ENCODE measurements at regions not wholly inside any gene's neighbourhood (a gene's known extent, or its start where the extent isn't known, plus 50 kb on each side); places are given as distances from the start of the nearest gene placed in this dataset.

DNA sequence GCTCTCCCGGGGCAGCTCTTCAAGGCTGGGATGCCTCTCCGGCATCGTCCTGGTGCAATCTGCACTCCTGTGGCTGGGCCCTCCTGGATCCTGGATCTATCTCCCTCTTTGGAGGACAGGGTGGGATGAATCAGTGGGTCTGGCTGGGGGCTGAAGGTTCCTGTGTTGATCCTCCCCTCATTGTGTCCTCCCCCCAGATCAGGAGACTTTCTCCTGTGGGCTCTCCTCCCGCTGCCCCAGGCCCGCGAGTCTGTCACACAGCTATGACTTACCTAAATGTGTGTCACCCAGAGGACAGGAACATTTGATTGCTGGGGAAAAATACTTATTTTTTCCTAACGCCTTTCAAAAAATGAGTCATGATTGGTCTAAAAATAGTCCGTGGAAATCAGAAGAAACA is 106.8 kb upstream of the NECTIN1 start:
- DNase-seq (ENCODE audit: low read depth, low spot score) (no peak), ATAC-seq (no peak), FAIRE-seq (no peak)
- 12% methylated on average over 7 of the region's 8 CpGs for WGBS (ENCODE audit: insufficient coverage, insufficient replicate concordance, low lambda C conversion rate, missing lambda C conversion rate)
- Histone ChIP-seq H3K4me1 (ENCODE audit: control insufficient read depth, insufficient read depth, low read length) (no peaks in the 10 kb centered on the region), H3K79me2 (ENCODE audit: control insufficient read depth, insufficient read depth, low read length) (no peaks in the 10 kb centered on the region), H3K9ac (ENCODE audit: control insufficient read depth, insufficient read depth, low read length) (no peak overlapping the region), H3K27ac (ENCODE audit: control insufficient read depth, insufficient read depth) (no peak overlapping the region), H2AFZ (ENCODE audit: control insufficient read depth, low read depth, low read length) (no peak overlapping the region), H3K4me3 (no peak overlapping the region), H4K20me1 (ENCODE audit: control insufficient read depth, insufficient read depth) (no peaks in the 10 kb centered on the region), H3K9me3 (replicated peaks; ENCODE audit: control insufficient read depth, insufficient read depth, low read length) (no peaks in the 10 kb centered on the region; the same call in 2 of the 3 replicates), H3K4me2 (ENCODE audit: control insufficient read depth, insufficient read depth) (no peak overlapping the region), H3K36me3 (ENCODE audit: control insufficient read depth in 2 of 2, insufficient read depth in 2 of 2, low read length in 1 of 2) (no peaks in the 10 kb centered on the region), H3K27me3 (replicated peaks in 1 of 2; ENCODE audit: control insufficient read depth in 2 of 2, insufficient read depth in 2 of 2, low read length in 1 of 2) (0 out of 4 replicates have a peak, but pooled peaks cover 0 to 2% of the 10 kb centered on the region in 2 experiments)
- ChIA-PET POLR2A (interaction anchor here (0.6 kb wide), 1 partner anchor 162 kb away, joined by 3 read pairs; no protein-coding TSS in a partner anchor), SMC1A (ENCODE audit: uncharacterized antibody, unreplicated experiment) (interaction anchor here (1.0 kb wide), 1 partner anchor 11 kb away, joined by 3 read pairs; no protein-coding TSS in a partner anchor), RAD21 (ENCODE audit: unreplicated experiment) (no interaction called here), CTCF (no interaction called here)
- in situ Hi-C loops (cut with MboI), result no loop called here
- intact Hi-C loops (cut with micrococcal nuclease; ENCODE audit: unreplicated experiment), result no loop called here
- BruUV-seq (replicated peaks), result no TSS peak
- no peak for TF ChIP-seq RB1 (IDR thresholded peaks at IDR 0.05; ENCODE audit: borderline replicate concordance)
- no peak for TF ChIP-seq ZBTB40 (IDR thresholded peaks at IDR 0.05; ENCODE audit: borderline replicate concordance)
- no peak for TF ChIP-seq KAT2A (conservative IDR thresholded peaks at IDR 0.05; ENCODE audit: control insufficient read depth, low read depth, low read length)
- no peak for TF ChIP-seq NR2F1 (conservative IDR thresholded peaks at IDR 0.05)
- no peak for TF ChIP-seq ETV6 (conservative IDR thresholded peaks at IDR 0.05 in 1 of 2, IDR thresholded peaks at IDR 0.05 in 1 of 2; ENCODE audit: borderline replicate concordance in 1 of 2, low read depth in 1 of 2)
- no peak for TF ChIP-seq GATAD2B (conservative IDR thresholded peaks at IDR 0.05; ENCODE audit: low read depth)
- no peak for TF ChIP-seq HSF1 (IDR thresholded peaks at IDR 0.05; ENCODE audit: low read depth, low read length)
- TF ChIP-seq ZZZ3 (IDR thresholded peaks at IDR 0.05; ENCODE audit: control insufficient read depth, insufficient read length, low read depth), result no peak
- no peak for TF ChIP-seq KDM1A (IDR thresholded peaks at IDR 0.05; ENCODE audit: borderline replicate concordance)
- no peak for TF ChIP-seq ZNF274 (IDR thresholded peaks at IDR 0.05; ENCODE audit: insufficient read depth, insufficient read length)
- TF ChIP-seq, protein P1, sequence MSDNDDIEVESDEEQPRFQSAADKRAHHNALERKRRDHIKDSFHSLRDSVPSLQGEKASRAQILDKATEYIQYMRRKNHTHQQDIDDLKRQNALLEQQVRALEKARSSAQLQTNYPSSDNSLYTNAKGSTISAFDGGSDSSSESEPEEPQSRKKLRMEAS (IDR thresholded peaks at IDR 0.05; ENCODE audit: low read depth, low read length), result no peak
- TF ChIP-seq WRNIP1 (IDR thresholded peaks at IDR 0.05; ENCODE audit: borderline replicate concordance, low read depth, low read length), result no peak
- TF ChIP-seq NR2C1 (IDR thresholded peaks at IDR 0.05), result no peak
- TF ChIP-seq NR2C2 (IDR thresholded peaks at IDR 0.05; ENCODE audit: borderline replicate concordance, control insufficient read depth, insufficient read length, low read depth), result no peak
- TF ChIP-seq EP300 (IDR thresholded peaks at IDR 0.05; ENCODE audit: borderline replicate concordance in 1 of 2, control insufficient read depth in 1 of 2, low read depth in 2 of 2, low read length in 2 of 2), result no peak
- no peak for TF ChIP-seq POU2F2 (IDR thresholded peaks at IDR 0.05; ENCODE audit: borderline replicate concordance, low read depth, low read length)
- no peak for TF ChIP-seq RFX5 (IDR thresholded peaks at IDR 0.05; ENCODE audit: low read depth, low read length)
